Stimulated activated CD4-positive, alpha-beta T cell treated with anti-CD3 and anti-CD28 coated beads, Interleukin-4, amount 100 ng/mL, for 48 hours (primary cell): ENCODE measurements at regions not wholly inside any gene's neighbourhood (a gene's known extent, or its start where the extent isn't known, plus 50 kb on each side); places are given as distances from the start of the nearest gene placed in this dataset.

Source experiments
- DNase-seq, 2 donors: peaks; one replicate each; pipeline ENCODE4 v3.0.0-alpha.2; 2020; ENCODE audit warnings: low read depth in 2 of 2

DNA sequence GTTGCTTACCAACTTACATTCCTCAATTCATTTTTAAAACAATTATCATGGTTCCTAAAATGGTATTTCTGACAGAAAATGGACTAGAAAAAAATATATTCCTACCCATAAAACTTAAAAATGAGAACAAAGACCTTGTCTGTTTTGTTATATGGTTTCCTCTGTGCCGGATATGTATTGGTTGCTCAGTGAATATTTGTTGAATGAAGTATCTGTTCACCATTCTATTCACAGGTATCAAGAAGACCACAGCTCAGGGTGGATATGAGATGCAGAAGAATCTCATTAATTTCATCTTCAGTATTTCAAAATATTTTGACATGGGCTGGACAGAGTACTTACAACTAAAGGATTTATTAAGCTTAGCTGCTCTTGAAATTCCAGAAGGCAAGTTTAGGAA, 58.1 kb downstream of the TUSC7 start:
- DNase-seq: no peak

DNA sequence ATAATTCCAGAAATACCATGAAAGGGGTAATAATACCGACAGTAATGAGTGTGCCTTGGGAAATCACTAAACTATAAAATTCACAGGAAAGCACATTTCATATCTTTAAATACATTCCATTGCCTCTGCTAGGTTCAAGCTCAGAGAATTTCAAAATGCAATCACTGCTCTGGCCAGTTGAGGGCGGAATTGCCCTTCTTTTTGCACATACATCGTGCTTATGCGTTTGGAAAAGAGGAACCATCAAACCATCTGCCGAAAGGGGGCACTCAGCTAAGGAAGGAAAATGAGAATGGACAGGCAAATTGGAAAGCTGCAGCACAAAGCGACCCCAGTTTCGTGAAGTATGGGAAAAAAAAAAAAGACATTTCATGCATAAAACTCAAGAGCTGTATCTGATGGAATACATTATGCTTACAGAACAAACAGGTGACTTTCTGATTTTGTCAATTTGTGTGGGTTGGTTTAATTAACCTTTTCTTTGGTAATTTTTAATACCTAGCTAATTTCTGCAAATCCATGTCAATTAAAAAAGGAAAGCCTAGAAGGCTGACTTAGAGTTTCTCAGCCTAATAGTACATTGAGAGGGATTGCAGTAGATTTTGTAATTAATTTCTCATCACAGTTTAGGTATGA, 61.4 kb downstream of the TUSC7 start:
- DNase-seq: peak; percentile 22 to 29

DNA sequence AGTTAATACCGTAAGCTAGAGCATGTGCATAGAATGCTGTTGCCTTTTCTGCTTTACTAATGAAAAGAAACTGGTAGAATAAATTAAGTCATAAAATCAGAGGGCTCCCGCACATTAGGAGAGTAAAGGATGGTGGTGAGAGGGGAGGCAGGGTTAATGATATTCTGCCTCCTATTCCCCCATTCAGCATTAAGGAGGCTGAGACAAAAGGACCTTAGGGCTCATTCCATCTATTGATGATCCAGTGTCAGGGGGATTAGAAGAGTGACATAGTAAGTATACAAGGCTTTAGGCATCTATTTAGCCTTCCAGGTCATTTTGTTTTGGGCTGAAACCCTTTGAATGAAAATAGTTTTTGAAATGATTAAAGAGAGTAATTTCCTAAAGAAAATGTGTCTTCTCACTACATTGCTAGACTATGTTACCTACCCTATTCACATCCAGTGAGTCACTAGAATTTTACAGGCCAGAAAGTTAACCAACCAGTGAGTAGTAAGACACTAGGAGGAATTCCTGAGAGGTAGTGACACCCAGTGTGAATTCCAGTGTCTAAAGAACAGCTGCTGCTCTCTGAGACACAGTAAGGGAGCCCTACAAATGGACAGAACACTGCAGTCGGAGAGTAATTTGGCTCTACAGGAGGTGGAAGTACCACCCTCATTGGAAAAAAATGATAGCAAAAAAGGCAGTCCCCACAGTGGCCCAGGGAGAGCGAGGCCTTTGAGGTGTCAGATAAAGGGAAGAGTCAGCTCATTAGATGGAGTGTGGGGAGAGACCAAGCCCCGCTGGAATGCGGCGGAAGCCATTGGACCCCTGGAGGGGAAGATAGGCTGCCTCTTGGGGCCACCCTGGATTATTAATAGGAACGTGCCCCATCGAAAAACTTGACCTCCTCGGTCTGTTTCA, 67.6 kb downstream of the TUSC7 start:
- no peak for DNase-seq

DNA sequence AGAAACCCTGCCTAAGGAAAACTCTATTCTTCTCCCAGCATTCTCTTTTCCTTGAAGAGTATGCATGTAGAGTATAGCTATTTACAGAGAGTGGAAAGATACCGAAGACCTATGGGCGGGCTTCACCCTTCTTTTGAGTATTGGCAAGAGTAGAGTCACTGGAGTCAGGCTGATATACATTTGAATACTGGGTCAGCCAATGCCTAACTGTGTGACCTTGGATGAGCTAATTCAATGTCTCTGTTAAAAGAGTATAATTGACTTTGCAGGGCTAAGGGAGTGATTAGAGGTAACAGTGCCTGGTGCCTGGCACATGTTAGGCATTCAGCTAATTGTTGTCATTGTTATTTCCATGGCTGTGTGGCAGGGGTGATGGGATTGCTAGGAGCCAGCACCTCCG, 75.6 kb downstream of the TUSC7 start:
- no peak for DNase-seq

DNA sequence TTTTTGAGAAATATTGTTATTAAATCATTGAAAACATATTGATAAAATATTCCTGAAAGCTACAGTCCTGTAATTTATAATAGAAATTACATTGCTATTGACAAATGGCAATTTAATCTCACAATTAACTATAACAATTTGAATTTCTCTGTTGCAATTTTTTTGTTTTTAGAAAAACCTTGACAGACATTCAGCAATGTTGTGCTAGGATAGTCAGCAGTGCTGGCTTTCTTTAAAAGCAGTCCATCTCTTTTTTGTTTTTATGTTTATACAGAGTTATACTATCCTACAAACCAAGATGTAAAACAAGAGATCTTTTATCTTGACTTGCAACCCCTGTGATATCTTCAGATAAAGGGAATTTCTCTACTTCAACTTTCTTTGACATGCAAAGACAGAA, 93.1 kb downstream of the TUSC7 start:
- DNase-seq: no peak

DNA sequence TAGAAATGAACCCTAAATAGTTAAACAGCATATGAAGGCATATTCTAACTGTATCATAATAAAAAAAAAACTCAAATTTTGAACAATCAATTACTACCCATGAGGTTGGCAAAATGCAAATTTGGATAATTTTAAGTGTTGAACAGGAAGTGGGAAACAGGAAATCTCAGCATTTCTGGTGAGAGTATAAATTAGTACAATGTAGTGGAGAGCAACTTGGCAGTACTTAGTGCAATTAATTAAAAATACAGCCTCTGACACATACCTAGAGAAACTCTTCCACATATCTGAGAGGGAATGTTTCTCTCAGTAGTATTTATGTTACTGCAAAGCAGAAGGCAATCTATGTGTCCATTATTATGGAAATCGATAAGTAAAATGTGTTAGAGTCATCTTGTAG, 96.8 kb downstream of the TUSC7 start:
- DNase-seq: no peak

DNA sequence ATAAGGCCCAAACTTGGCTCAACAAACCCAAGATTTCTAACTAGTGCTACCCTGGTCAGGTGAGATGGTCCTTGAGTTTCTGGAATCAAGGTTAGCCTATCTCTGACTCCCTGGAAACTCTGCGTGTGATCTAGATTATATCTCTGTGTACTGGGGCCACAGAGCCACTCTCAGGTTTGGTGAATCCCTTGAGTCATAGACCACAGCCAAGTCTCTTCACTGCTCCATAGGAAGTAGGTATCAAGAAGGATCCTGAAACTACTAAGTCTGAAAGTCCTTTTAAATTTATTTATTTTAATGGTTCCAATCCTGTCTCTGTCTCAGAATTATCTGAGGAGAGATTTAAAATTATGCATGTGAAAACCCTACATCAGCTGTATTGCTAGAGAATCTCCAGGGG, 99.1 kb downstream of the TUSC7 start:
- DNase-seq: no peak

DNA sequence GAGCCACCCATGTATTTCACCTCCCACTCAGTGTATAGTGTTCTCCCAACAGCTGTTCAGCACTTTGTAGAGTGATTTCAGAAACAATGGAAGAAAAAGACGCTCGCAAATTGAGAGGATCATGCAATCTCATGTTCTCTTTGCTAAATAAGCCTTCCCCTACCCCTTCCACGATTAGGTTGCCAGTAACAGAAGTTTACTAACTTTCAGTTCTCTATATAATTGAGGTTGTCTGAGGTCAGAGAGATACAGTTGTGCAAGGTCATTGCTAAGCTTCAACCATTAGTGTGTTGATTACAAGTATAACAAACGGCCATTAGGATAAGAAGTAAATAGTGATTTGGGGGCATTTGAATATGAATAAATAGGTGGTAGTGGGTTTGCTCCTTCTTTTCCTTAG, 99.6 kb downstream of the TUSC7 start:
- DNase-seq: no peak

DNA sequence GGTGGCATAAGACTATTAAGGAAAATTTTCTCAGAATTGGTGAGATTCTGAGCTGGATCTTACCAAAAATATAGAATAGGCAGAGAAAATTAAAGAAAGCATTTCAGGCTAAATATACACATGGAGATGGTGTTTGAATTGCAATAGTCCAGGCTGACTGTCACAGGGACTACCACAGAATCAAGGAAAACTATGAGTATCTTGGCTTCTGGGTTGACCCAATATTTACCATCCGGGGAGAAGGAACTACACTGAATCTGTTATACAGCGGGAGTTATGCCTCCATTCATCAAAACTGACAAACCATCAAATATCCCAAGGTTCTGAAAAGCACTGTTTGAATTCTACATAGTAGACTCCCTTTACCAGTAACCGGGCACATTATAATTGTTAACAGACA, 102.2 kb downstream of the TUSC7 start:
- DNase-seq: no peak

DNA sequence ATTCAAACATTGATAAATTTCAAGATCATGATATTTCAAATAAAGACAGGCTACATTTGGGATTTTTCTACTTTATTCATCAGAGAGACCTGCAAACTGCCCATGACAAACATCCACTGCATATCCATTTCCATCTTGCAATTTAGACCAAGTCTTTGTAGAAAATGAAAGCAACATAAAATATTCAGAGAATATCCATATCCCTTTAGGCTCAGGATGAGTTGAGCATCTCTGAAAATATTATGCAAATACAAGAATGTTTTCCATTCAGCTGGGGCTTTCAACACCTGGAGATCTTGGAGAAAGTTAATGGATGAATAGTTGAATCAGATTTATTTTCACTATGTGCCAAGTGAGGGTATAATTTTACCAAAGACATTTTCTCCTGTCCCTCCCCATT, 103.4 kb downstream of the TUSC7 start:
- no peak for DNase-seq

DNA sequence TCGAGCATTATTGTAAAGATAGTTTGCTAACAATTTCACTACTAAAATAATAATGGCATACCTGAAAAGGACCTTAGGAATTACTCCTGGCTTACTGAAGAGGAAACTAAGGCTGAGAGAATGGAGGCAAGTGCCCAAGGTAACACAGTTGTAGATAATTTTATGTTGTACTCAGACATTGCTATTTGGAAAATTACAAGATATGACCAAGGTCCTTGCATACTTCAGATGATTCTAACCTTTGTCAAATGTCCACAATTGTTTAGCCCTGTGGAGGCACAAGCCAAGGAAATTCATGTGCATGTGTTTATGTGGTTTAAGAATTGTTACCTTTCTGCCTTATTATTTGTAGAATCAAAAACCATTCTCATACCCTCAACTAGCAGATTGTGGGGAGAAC, 105.7 kb downstream of the TUSC7 start:
- DNase-seq: no peak

DNA sequence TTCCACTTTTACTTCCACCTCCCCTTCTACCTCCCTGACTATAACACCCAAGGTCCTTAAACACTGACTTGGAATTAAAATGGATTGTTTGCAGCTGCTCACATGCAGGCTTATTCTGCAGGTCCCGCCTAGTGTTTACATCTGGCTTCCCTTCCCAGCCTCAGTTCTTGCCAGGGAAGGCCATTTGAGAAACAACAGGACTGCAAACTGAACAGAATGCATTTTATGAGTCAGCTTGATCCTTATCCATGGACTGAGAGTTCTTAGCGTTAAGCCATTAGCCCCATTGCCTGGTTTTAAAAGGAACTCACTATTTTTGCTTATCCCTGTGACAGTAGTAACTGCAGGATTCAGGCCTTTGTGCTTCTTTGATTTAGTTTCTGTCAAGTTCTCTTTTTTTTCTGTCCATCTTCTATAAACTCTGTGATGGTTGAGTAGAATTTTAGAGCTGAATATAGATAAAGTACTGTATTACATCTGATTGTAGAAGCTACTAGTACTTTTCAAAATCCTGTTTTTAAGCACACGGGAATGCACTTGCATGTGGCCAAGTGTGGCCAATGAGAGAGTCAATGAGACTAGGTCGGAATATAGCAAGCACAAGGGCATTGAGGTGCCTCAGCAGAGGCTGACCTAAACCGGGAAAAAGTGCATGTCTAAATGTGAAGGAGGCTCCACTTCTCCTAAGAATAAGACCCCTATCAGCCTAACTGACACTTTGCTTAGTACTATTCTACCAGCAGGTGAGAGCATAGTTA, 106.4 kb downstream of the TUSC7 start:
- no peak for DNase-seq

DNA sequence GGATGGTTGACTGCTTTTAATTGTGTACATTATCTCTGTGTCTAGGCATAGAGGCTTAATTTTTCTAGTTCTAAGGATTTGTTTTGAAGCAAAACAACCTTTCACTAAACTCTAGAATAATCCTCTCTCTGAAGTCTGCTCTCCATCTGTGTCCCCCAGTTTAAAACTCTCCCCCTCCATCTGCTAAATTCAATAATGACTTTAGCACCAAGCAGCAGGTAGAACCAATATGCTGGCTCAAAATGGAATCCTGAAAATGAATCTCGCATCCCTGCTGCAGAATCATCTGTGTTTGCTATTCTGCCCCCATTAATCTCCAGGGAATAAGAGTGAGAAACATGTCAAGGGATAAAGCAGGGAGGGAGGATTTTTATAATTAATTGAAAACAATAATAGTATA, 111.8 kb downstream of the TUSC7 start:
- no peak for DNase-seq

DNA sequence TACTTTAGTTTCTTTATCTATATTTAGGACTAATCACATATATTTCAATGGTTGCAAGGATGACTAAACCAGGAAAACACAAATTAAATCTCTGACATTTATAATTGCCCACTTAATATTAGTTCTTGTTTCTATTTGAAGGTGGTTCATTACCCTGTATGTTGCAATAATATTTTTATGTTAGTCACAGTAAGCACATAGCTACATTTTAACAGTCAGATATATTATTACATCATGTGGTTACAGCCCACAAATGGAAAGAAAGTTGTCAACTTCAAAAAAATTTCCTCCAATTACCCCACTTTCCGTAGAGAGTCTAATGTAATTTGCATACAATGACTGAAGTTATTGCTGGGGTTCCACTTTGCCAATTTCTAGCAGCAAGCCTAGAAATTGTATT, 114.6 kb downstream of the TUSC7 start:
- no peak for DNase-seq

DNA sequence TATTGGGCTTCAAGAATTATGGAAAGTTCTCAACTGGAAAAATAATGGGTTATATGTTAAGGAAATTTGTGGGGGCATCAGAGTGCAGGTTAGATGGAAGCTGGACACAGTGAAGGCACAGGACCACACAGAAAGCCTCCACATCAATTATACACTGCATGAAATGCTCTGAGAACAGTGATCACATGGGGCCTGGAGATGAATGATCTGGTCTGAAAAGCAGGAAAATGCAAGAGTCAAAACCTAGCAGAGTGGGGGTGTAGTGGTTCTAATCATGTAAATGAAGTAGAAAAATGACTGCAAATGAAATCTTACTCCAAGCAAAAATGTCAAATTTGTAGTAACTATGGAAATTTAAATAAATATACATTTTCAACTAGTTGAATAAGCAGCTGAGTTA, 123.6 kb downstream of the TUSC7 start:
- no peak for DNase-seq

DNA sequence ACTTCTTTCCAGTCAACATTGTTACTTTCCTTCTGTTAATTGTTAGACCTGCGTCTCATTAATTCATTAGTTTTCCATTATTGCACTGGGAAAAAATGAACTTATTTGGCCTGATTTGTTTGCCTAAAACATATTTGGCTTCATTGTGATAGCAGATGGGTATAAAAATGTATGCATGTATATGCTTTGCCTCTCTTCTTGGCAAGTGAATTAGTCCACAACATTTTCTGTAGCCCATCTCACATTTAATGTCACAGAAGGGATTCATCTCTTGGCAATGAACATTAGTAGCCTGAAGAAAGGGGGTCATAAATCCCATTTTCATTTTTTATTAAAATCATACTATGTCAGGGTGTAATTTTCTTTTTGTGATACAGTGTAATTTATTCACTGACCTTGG, 125.2 kb downstream of the TUSC7 start:
- DNase-seq: no peak

DNA sequence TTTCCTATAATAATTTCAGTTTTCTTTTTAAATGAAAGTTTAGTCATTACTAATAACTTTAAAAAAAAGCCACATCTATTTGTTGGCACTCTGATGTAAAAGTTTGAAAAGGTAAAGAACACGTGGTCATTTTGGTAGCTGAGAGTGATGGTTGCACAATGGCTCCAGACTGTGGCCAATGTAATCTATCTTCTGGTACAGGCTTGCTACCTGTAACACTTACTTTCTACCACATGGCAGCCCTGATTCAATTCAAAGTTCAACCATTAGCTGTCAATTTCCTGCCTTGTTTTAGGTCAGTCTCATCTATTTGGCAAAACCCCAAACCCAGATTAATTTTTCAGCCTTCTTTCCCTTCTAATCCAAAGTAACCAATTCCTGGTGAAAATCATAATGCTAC, 126.1 kb downstream of the TUSC7 start:
- no peak for DNase-seq

DNA sequence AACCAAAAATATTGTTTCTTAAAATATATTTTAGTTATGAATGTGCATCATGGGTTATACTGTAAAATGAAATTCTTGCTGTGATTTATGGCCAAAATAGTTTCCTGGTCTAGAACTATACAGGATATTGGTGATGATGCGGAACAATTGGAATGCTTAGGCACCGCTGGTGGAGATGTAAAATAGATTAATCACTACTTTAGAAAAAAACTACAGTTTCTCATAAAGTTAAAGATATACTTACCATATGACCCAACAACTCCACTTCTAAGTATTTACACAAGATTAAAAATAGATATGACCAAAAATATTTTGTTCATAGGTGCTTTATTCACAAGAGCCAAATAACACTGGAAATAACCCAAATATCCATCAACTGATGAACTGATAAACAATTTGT, 126.7 kb downstream of the TUSC7 start:
- DNase-seq: no peak

DNA sequence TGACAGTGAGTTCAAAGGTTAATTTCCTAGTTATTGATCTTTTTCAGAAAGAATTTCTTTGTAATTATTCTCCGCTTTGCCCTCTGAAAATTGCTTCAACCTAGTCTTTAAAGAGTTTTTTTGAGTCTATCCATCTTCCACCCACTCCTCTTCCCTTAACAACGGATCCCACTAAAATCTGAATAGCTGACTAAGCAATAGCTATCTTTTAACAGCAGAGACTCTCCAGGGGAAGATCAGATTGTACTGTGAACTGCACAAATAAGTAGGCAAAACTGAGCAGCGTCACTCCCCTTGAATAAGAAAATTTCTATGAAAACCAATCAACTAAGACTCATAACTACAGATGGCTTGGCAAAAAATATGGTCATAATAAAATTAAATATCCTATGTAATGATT, 127.9 kb downstream of the TUSC7 start:
- DNase-seq: no peak

DNA sequence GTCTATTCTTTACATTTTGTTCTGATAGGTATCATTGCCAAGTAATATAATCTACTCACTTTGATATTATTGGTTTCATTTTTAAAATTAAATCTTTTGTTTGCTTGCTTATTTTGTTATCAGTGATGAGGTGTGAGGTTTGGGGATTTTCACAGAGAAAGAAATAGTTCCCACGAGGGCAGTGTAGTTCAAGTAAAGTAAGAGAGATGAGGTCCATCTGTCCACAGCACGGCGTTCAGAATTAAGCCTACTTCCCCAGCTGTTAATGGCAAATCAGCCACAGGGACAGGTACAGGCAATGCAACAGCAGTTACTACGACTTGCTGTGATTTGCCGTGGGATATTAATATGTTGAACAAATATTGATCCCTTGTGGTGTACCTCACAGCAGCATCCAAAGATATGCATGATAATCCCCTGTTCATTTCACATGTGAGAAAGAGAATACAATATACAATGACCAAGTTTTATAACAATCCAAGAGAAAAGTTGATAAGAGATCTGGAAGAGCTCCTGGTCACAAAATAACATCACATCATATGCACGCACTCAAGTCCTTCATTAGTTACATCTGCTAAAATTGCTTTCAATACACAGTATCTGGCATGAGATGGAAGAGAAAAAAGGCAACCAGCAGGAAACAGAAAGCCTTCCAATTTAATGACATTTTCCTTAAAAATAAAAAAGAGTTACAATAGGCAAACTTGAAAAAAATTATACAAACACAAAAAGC, 131.6 kb downstream of the TUSC7 start:
- DNase-seq: no peak

DNA sequence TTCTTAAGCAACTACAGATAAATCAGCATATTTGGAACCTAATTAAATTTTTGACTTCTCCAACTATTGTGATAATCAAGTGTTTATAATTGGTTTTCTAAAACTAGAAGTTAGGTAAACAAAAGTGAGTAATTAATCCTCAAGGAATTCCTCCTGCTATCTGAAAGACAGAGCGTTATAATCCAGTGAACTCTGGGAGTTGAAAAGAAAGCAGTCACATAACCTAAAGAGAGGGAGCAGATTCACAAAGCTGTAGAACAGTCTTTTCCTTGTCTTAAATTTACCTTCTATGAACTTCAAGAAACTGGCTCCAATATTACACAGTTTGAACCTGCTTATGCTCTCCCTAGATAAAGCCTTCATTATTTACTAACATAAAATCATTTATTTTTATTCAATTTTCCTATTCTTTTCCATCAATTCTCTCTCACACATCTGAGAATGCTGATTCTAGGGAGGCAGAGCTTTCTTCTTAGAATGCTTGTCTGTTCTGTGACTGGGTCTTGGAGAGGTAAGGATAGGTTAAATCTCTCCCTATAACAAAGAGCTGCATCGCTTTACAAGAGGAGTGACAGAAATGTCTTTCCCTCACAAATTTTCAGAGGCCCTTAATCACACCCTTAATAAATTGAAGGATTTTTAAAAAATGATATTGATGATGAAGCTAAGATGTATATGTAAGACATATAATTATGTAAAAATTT, 132.8 kb downstream of the TUSC7 start:
- DNase-seq: no peak
